Parathyroid adenoma (tissue), 2 donors: ENCODE measurements at regions not wholly inside any gene's neighbourhood (a gene's known extent, or its start where the extent isn't known, plus 50 kb on each side); places are given as distances from the start of the nearest gene placed in this dataset.

Source experiments
- H2AFZ ChIP-seq: fragments of 300-600 bp; sonication (generic); one replicate; pipeline ENCODE4 v1.7.0; 2017; ENCODE audit warnings: antibody characterized with exemption, mild to moderate bottlenecking
- H3K27ac ChIP-seq: fragments of 300-600 bp; sonication (generic); one replicate; pipeline ENCODE4 v1.7.0; 2017
- H3K27me3 ChIP-seq: fragments of 300-600 bp; sonication (generic); one replicate; pipeline ENCODE4 v1.7.0; 2017; ENCODE audit warnings: low read length; ENCODE audit not compliant: control insufficient read depth, insufficient read depth
- H3K36me3 ChIP-seq: fragments of 300-600 bp; sonication (generic); one replicate; pipeline ENCODE4 v1.7.0; 2017; ENCODE audit warnings: low read length; ENCODE audit not compliant: control insufficient read depth, insufficient read depth
- H3K4me1 ChIP-seq: fragments of 300-600 bp; sonication (generic); one replicate; pipeline ENCODE4 v1.7.0; 2017; ENCODE audit warnings: control low read depth
- H3K4me2 ChIP-seq: fragments of 300-600 bp; sonication (generic); one replicate; pipeline ENCODE4 v1.7.0; 2017; ENCODE audit warnings: low read length
- H3K4me3 ChIP-seq: fragments of 300-600 bp; sonication (generic); one replicate; pipeline ENCODE4 v1.7.0; 2017; ENCODE audit warnings: low read depth, low read length
- H3K79me2 ChIP-seq: fragments of 300-600 bp; sonication (generic); one replicate; pipeline ENCODE4 v1.7.0; 2017; ENCODE audit warnings: control low read depth
- H3K9ac ChIP-seq: fragments of 300-600 bp; sonication (generic); one replicate; pipeline ENCODE4 v1.7.0; 2017; ENCODE audit warnings: mild to moderate bottlenecking
- H3K9me3 ChIP-seq: fragments of 300-600 bp; sonication (generic); one replicate; pipeline ENCODE4 v1.7.0; 2017; ENCODE audit warnings: low read length; ENCODE audit not compliant: control insufficient read depth
- CTCF ChIP-seq: fragments of 300-600 bp; sonication (generic); IDR thresholded peaks from one replicate; pipeline ENCODE4 v1.7.0; 2017; ENCODE audit warnings: antibody characterized with exemption, mild to moderate bottlenecking
- donor health status: primary hyperparathyroidism.

- H3K4me2 ChIP-seq = no peak overlapping the region
- no peaks in the 10 kb centered on the region for H3K9me3 ChIP-seq
- H3K4me3 ChIP-seq = no peak overlapping the region
- H3K36me3 ChIP-seq = no peaks in the 10 kb centered on the region
- H3K27me3 ChIP-seq = no peaks in the 10 kb centered on the region
- TF ChIP-seq CTCF = no peak
- H3K79me2 ChIP-seq = no peaks in the 10 kb centered on the region
- H3K9ac ChIP-seq = no peak overlapping the region
- no peaks in the 10 kb centered on the region for H3K4me1 ChIP-seq
- H2AFZ ChIP-seq = no peak overlapping the region
- H3K27ac ChIP-seq = no peak overlapping the region
Observed at GRCh38 chr3:194750491-194750828, 64.8 kb downstream of the FAM43A start.

- no peaks in the 10 kb centered on the region for H3K4me1 ChIP-seq
- no peak overlapping the region for H2AFZ ChIP-seq
- no peaks in the 10 kb centered on the region for H3K79me2 ChIP-seq
- H3K4me3 ChIP-seq = no peak overlapping the region
- no peaks in the 10 kb centered on the region for H3K36me3 ChIP-seq
- no peaks in the 10 kb centered on the region for H3K27me3 ChIP-seq
- no peak for TF ChIP-seq CTCF
- no peak overlapping the region for H3K27ac ChIP-seq
- no peak overlapping the region for H3K4me2 ChIP-seq
- no peak overlapping the region for H3K9ac ChIP-seq
- no peaks in the 10 kb centered on the region for H3K9me3 ChIP-seq
Observed at GRCh38 chr3:194755671-194756459, 70.2 kb downstream of the FAM43A start.

GRCh38 chr3:194756460-194756779 lies 70.7 kb downstream of the FAM43A start:
- H3K36me3 ChIP-seq = no peaks in the 10 kb centered on the region
- TF ChIP-seq CTCF = no peak
- no peak overlapping the region for H3K27ac ChIP-seq
- no peaks in the 10 kb centered on the region for H3K79me2 ChIP-seq
- no peak overlapping the region for H3K4me3 ChIP-seq
- no peaks in the 10 kb centered on the region for H3K4me1 ChIP-seq
- no peaks in the 10 kb centered on the region for H3K27me3 ChIP-seq
- no peak overlapping the region for H3K4me2 ChIP-seq
- no peak overlapping the region for H3K9ac ChIP-seq
- no peak overlapping the region for H2AFZ ChIP-seq
- no peaks in the 10 kb centered on the region for H3K9me3 ChIP-seq

GRCh38 chr3:194756791-194757325 lies 71.2 kb downstream of the FAM43A start:
- Histone ChIP-seq H3K27ac (no peak overlapping the region), H3K9ac (no peak overlapping the region)

More at GRCh38 chr3:194756791-194757325, 71.2 kb downstream of the FAM43A start:
- H3K4me2 ChIP-seq = no peak overlapping the region
- TF ChIP-seq CTCF = no peak
- no peaks in the 10 kb centered on the region for H3K79me2 ChIP-seq
- H3K4me1 ChIP-seq = no peaks in the 10 kb centered on the region
- H3K36me3 ChIP-seq = no peaks in the 10 kb centered on the region
- no peak overlapping the region for H3K4me3 ChIP-seq
- H3K27me3 ChIP-seq = no peaks in the 10 kb centered on the region
- no peaks in the 10 kb centered on the region for H3K9me3 ChIP-seq
- H2AFZ ChIP-seq = no peak overlapping the region
